ENCODE measurements at regions not wholly inside any gene's neighbourhood (a gene's known extent, or its start where the extent isn't known, plus 50 kb on each side); places are given as distances from the start of the nearest gene placed in this dataset.

DNA sequence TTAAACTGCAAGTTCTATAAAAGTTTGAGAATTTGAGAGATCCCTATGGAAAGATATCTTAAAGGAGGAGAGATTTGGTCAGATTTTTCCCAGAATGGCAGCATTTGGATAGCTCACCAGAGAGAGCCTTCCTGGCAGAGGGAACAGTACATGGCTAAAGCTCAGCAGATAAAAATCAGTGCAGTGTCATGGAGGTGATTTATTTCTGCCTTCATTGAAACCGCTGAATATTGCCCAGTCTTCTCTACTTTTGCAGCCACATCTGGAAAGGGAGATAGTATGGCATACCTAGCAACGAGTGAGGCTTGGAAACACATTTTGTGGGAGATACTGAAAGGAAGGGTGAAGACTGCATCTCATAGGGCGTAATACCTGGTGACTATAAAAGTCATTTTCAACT lies 155.2 kb downstream of the RFC3 start:
- no peak for DNase-seq (ENCODE audit: low read depth)
- TF ChIP-seq, protein P1, sequence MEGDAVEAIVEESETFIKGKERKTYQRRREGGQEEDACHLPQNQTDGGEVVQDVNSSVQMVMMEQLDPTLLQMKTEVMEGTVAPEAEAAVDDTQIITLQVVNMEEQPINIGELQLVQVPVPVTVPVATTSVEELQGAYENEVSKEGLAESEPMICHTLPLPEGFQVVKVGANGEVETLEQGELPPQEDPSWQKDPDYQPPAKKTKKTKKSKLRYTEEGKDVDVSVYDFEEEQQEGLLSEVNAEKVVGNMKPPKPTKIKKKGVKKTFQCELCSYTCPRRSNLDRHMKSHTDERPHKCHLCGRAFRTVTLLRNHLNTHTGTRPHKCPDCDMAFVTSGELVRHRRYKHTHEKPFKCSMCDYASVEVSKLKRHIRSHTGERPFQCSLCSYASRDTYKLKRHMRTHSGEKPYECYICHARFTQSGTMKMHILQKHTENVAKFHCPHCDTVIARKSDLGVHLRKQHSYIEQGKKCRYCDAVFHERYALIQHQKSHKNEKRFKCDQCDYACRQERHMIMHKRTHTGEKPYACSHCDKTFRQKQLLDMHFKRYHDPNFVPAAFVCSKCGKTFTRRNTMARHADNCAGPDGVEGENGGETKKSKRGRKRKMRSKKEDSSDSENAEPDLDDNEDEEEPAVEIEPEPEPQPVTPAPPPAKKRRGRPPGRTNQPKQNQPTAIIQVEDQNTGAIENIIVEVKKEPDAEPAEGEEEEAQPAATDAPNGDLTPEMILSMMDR (IDR thresholded peaks at IDR 0.05; ENCODE audit: insufficient read depth, low read length): no peak
- no peak overlapping the region for H3K4me3 ChIP-seq (ENCODE audit: low read depth, low read length)

DNA sequence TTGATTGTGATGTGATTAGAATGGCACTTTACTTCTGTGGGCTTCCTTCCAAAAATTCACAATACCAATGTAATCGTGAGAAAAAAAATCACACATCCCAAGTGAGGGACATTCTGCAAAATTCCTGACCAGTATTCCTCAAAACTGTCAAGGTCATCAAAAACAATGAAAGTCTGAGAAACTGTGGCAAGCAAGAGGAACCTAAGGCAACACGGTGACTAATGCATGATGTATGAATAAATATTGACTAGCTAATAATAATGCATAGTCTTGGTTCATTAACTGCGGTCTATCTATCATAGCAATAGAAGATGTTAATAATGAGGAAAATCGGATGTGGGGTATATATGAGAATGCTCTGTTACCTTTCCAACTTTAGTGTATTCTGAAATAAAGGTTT lies 159.0 kb downstream of the RFC3 start:
- H3K4me3 ChIP-seq (ENCODE audit: low read depth, low read length): no peak overlapping the region
- TF ChIP-seq, protein P1 (IDR thresholded peaks at IDR 0.05; ENCODE audit: insufficient read depth, low read length): no peak
- DNase-seq (ENCODE audit: low read depth): no peak

DNA sequence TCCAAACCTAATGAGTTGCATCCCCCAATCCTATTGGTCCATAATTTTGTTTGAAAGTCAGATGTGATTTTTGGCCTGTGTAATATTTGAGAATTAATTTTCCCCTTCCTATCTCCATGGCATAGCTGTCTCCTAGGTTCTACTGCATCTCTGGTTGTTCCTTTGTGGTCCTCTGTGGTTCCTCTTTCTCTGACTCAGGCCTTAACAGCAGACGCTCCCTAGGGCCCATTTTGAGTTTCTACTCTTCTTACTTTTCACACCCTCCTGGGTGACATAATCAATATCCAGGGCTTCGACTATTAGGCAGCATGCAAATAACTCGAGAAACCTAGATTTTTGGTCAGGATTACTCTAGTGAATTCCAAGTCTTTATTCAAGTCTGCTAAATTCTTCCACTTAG lies 160.7 kb downstream of the RFC3 start:
- H3K4me3 ChIP-seq (ENCODE audit: low read depth, low read length): no peak overlapping the region
- TF ChIP-seq, protein P1 (IDR thresholded peaks at IDR 0.05; ENCODE audit: insufficient read depth, low read length): no peak
- no peak for DNase-seq (ENCODE audit: low read depth)

DNA sequence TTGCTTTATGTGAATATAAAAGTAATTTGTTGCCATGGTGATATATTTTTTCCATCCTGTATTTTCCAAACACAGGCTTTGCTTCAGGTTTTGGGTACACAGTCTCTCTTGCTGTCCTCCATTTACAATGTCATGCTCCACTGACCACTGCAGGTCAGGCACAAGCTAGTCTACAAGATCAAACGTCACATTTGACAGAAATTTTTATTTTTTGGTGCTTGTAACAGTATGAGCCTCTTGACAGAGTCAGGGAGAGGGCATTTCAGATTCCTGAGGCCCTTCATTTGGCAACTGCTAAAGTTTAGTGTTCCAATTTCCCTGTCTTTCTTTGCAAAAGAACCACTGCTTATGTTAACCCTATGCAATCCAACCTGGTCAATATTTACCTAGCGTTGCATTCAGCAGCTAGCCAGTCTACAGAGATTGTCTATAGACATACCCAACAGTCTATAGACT lies 175.0 kb downstream of the RFC3 start:
- TF ChIP-seq, protein P1 (IDR thresholded peaks at IDR 0.05; ENCODE audit: insufficient read depth, low read length): no peak
- DNase-seq (ENCODE audit: low read depth): no peak
- H3K4me3 ChIP-seq (ENCODE audit: low read depth, low read length): no peak overlapping the region

DNA sequence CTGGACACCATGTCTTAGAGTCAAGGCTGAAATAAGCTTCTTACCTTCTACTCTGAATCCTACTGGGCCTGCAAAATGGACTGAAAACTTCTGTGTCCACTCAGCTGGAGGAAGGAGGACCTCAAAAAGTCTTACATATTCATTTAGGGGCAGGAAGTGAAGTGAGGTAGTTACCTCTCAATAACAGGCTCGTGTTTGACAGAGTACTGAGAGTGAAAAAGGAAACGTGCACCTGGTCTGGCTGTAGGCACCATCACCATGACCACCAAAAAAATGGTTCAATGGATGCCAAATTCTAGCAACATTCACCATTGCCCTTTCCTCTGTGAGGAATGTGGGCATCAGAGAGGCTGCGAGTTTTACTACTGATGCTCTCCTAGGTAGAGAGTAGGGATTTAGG lies 176.2 kb downstream of the RFC3 start:
- TF ChIP-seq, protein P1 (IDR thresholded peaks at IDR 0.05; ENCODE audit: insufficient read depth, low read length): no peak
- DNase-seq (ENCODE audit: low read depth): no peak
- H3K4me3 ChIP-seq (ENCODE audit: low read depth, low read length): no peak overlapping the region

DNA sequence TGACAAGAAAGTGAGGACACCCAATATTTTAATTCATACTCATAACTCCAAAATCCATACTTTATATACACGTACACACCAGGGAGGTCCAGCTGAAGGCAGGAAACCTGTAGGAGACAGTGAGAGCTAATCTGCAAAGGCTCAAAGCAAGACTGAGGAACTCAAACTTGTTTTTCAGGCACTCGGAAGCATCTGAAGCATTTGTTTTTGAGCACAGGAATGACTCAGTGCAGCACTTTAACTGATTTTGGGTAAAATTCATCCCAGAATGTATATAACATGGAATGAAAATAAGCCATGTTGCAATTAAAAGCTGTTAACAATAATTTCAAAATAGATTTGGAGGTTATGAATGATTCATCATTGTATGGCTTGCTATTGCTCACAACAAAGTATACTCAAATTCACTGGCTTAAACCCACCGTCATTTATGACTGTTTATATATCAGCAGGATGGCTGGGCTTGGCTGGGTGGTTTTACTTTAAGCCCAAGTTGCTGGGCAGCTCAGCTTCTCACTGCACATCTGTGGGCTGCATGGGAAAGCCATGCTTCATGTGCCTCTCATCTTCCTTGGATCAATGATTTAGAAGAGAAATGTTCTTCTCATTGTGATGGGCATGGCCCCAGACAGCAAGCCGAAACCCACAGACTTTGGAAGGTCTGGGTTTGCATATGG lies 177.0 kb downstream of the RFC3 start:
- TF ChIP-seq, protein P1 (IDR thresholded peaks at IDR 0.05; ENCODE audit: insufficient read depth, low read length): no peak
- H3K4me3 ChIP-seq (ENCODE audit: low read depth, low read length): no peak overlapping the region
- DNase-seq (ENCODE audit: low read depth): no peak

DNA sequence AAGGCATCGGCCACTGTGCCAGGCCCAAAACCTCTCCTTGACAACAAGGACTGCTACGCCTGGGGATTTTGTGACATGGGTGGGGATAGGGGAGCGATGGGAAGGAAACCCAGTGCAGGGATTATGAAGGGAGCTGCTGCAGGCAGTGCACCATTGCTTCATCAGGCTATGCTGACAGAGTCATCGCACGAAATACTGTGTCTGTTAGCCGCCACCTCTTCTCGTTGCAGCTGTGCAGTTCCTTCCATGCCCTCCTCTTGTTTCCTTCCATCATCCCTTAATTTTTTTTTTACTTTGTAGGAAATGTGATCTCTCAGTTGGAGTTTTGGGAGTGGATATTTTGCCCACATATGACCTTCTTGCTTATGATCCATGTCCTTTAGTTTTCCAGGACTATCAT lies 178.7 kb downstream of the RFC3 start:
- TF ChIP-seq, protein P1 (IDR thresholded peaks at IDR 0.05; ENCODE audit: insufficient read depth, low read length): no peak
- DNase-seq (ENCODE audit: low read depth): no peak

More for the DNA sequence above, 178.7 kb downstream of the RFC3 start:
- no peak overlapping the region for H3K4me3 ChIP-seq (ENCODE audit: low read depth, low read length)
